ENCODE measurements at regions not wholly inside any gene's neighbourhood (a gene's known extent, or its start where the extent isn't known, plus 50 kb on each side); places are given as distances from the start of the nearest gene placed in this dataset.

- no peak for TF ChIP-seq CTCF (IDR thresholded peaks at IDR 0.05; ENCODE audit: low read depth, low read length, missing input control)
- no peak for TF ChIP-seq REST (IDR thresholded peaks at IDR 0.05)
- no peak for TF ChIP-seq RXRA (IDR thresholded peaks at IDR 0.05)
- TF ChIP-seq MAX (IDR thresholded peaks at IDR 0.05), result no peak
- no peak for TF ChIP-seq JUND (IDR thresholded peaks at IDR 0.05)
- TF ChIP-seq, protein P1, sequence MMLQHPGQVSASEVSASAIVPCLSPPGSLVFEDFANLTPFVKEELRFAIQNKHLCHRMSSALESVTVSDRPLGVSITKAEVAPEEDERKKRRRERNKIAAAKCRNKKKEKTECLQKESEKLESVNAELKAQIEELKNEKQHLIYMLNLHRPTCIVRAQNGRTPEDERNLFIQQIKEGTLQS (IDR thresholded peaks at IDR 0.05), result no peak
- no peak for TF ChIP-seq TAF1 (conservative IDR thresholded peaks at IDR 0.05)
- TF ChIP-seq YY1 (IDR thresholded peaks at IDR 0.05), result no peak
- TF ChIP-seq RAD21 (IDR thresholded peaks at IDR 0.05), result no peak
- TF ChIP-seq GABPA (IDR thresholded peaks at IDR 0.05 in 1 of 2, conservative IDR thresholded peaks at IDR 0.05 in 1 of 2), result no peak
- TF ChIP-seq FOXA2 (IDR thresholded peaks at IDR 0.05), result no peak
- TF ChIP-seq SP1 (IDR thresholded peaks at IDR 0.05), result no peak
- no peak for TF ChIP-seq HNF4A (conservative IDR thresholded peaks at IDR 0.05)
- TF ChIP-seq FOXA1 (IDR thresholded peaks at IDR 0.05), result no peak
These were observed 141.2 kb downstream of the LRATD1 start for GRCh38 chr2:14773696-14774095.

Measured in liver (tissue), 3 donors.